HT1080 (cell line): ENCODE measurements at regions not wholly inside any gene's neighbourhood (a gene's known extent, or its start where the extent isn't known, plus 50 kb on each side); places are given as distances from the start of the nearest gene placed in this dataset.
"Not testable (repeated sequence)": the region's sequence is repeated elsewhere in the genome, so short reads cannot be mapped to it uniquely, and the experiment has no call there.

Experiments
- DNase-seq: peaks from one replicate; pipeline ENCODE4 v3.0.0-alpha.2; 2015; ENCODE audit warnings: low read depth

DNA sequence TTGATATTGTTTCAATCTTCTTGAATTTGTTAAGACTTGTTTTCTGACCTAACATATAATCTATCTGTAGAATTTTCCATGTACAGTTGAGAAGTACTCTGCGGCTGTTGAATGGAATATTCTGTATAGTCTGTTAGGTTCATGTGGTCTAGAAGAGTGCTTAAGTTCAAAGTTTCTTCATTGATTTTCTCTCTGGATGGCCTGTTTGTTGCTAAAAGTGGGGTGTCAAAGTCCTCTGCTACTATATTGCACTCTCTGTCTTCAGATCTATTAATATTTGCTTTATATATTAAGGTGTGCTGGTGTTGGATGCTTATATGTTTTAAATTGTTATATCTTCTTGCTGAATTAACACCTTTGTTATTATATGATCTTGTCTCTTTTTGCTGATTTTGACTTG, 290.9 kb upstream of the STXBP6 start:
- no peak for DNase-seq

DNA sequence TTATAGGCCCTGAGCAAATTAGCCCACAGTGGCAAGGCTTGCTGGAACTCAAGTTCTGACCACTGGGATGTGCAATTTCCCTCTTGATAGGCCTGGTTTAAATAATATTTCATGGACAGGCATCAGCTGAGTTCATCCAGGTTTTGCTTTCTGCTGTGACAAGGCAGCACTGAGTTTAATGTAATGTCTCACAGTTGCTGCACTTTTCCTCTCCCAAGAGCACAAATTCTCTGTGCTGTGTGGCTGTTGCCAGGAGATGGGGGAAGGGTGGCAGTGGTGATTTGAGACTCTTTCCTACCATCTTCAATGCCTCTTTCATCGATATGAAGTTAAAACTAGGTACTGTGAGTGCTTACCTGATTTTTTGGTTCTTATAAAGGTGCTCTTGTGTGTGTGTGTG, 272.8 kb upstream of the STXBP6 start:
- DNase-seq = no peak

DNA sequence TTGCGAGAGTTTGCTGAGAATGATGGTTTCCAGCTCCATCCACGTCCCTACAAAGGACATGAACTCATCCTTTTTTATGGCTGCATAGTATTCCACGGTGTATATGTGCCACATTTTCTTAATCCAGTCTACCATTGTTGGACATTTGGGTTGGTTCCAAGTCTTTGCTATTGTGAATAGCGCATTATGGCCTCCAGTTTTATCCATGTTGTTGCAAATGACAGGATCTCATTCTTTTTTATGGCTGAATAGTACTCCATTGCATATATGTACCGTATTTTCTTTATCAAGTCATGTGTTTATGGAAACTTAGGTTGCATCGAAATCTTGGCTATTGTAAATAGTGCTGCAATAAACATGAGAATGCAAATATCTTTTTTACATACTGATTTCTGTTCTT, 266.1 kb upstream of the STXBP6 start:
- DNase-seq = not testable (repeated sequence)

DNA sequence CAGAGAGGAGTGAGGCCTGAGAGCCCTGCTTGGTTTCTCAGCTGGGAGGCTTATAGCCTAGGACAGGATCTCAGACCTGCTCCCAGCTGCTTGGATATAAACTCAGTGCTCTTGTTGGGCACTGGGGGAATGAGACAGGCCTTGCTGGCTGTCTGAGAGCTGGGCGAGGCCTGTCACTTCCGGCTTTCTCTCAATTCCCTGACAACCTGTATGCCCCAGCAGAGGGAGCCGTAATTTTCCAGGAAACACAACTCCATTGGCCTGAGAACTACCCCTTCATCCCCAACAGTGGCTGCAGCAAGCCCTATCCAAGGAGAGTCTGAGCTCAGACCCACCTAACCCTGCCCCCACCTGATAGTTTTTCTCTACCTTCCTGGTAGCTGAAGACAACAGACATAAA, 258.3 kb upstream of the STXBP6 start:
- DNase-seq = peak; percentile 56

DNA sequence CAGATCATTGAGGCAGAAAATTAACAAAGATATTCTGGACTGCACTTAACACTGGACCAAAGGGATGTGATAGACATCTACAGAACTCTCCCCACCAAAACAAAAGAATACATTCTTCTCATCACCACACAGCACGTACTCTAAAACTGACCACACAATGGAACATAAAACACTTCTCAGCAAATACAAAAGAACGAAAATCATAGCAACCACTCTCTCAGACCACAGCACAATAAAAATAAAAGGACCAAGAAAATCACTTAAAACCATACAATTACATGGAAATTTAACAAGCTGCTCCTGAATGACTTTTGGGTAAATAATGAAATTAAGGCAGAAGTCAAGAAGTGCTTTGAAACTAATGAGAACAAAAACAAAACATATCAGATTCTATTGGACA, 254.0 kb upstream of the STXBP6 start:
- no peak for DNase-seq

DNA sequence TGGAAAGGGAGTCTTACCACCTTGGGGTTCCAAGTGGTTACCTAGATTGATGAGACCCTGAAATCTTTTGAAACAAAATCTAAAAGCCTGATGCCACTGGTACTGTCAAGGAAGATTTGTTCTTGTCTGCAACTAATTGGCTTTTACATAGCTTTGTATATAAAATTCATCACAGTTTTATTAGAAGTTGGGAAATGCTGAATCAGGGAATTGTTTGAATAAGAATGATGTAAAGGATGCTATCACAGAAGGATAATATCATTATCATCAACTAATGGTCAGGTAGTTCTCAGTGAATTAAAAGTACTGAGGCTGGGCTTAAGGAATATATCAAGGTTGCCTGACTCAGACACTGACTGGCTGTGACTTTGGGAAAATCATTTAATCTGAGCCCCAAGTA, 248.3 kb upstream of the STXBP6 start:
- DNase-seq = no peak

DNA sequence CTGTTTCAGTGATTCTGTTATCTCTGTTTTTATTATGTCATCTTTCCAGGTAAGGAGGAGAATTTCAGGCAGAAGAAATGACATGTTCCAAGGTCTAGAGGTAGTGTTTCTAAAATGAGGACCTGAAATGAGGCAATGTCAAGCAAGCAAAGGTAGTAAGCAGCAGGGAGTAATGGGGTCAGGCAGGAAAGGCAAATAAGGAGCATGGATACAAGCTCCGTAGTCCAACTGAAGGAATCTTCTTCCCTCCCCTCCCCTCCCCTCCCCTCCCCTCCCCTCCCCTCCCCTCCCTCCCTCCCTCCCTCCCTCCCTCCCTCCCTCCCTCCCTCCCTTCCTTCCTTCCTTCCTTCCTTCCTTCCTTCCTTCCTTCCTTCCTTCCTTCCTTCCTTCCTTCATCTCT, 240.2 kb upstream of the STXBP6 start:
- DNase-seq = not testable (repeated sequence)

DNA sequence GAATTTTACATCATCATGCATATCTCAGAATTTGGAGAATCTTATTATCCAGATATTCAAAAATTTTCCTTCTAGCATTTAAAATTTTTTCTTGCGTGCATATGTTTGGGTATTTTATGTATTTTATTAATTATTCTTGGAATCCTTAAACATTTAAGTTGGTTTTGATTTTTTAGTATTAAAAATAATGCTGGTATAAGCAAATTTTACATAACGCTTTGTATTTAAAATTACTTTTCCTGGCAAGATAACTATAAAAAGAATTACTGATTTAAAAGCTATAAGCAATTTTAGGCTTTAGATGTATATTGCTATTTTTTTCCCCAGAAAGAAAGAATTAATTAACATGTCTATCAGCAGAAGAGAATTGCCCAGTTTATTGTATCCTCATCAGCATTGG, 224.6 kb upstream of the STXBP6 start:
- no peak for DNase-seq

DNA sequence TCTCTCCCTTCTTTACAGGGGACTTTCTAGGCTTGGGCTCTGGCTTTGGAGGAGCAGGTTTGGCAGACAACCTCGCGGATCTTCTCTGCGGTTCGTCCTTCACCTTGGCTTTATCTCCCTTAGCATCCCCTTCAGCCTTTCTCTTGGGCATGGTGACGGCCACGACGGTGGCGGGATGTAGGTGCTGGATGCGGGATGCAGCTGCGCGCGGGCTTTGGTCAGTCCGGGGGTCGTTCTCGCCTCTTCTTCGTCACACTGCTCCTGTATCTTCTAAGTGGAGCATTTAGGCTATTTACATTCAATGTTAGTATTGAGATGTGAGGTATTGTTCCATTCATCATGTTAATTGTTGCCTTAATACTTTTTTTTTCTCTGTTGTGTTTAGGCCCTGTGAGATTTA, 217.2 kb upstream of the STXBP6 start:
- DNase-seq = no peak

DNA sequence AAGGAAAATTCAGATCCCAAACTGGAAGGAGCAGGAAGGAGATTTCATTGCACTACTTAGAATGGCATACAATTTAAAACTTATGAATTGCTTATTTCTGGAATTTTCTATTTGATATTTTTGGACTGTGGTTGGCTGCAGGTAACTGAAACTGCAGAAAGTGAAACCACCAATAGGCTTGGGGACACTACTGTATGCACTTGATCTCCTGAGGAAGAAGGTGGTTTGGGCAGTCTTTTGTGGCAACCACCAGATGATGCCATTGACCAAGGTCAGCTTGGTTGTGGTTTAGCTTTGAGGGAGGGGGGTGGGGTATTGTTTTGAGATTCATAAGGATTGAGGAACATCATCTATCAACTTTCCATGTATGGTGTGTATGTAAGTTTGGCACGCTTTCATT, 209.5 kb upstream of the STXBP6 start:
- DNase-seq = no peak

DNA sequence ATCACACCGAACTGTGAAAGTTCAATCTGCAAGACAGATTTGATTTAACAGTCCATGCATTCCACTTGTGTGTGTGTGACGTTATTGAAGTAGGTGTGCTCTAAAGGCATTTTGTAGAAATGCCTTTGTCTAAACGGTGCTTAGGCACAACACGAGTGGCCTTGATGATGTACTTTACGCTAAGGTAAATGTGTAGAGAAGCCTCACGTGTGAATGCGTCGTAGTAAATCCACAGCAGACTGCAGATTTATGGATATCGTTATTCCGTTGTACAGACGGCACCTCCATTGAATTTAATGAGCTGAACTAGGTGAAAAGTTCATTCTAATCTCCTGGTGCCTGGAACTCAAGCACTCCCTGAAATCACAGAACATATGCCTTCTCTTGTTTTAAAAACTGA, 202.8 kb upstream of the STXBP6 start:
- DNase-seq = no peak

- no peak for DNase-seq
These were observed 200.6 kb upstream of the STXBP6 start for GRCh38 chr14:25250516-25250915.

DNA sequence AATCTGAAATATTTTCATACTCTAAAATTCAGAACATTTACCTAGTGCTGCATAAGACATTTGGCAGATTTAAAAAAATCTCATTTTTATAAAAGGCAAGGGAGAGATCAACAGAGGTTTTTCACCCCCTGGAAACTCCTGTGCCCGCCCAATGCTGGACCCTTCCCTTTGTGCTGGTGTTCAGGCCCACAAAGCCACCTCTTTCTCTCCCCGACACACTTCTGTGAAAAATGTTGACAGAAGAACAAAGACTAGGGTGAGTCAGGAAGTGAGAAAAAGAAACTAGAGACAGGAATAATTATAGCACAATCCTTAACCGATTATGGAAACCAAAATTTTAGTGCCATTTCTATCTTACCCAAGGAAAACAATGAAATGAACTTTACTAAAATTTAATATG, 197.7 kb upstream of the STXBP6 start:
- no peak for DNase-seq

- no peak for DNase-seq
These were observed 196.8 kb upstream of the STXBP6 start for GRCh38 chr14:25246751-25247150.

GRCh38 chr14:25239170-25239569, 189.2 kb upstream of the STXBP6 start:
- DNase-seq = no peak

GRCh38 chr14:25237845-25238244, 187.9 kb upstream of the STXBP6 start:
- peak; percentile 21 for DNase-seq

- no peak for DNase-seq
These were observed 183.7 kb upstream of the STXBP6 start for GRCh38 chr14:25233613-25234012.

DNA sequence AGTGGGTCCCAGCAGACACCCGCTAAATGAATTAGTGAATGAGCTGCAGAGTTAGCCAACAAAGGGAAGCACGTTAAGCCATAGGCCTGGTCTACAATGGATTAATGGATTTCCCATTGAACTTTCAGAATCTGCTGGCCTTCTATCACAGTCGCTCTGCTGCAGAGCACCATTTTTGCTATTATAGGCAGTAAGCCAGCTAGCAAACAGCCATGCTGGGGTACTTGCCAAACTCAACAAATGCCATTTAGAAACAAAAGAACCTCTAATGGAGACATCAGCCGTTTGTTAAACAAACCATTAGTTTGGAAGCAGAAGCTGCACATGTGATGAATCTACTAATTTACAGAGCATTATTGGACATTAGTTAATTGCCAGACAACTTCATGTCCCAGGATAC, 181.1 kb upstream of the STXBP6 start:
- DNase-seq = no peak

- no peak for DNase-seq
These were observed 176.3 kb upstream of the STXBP6 start for GRCh38 chr14:25226214-25226613.

DNA sequence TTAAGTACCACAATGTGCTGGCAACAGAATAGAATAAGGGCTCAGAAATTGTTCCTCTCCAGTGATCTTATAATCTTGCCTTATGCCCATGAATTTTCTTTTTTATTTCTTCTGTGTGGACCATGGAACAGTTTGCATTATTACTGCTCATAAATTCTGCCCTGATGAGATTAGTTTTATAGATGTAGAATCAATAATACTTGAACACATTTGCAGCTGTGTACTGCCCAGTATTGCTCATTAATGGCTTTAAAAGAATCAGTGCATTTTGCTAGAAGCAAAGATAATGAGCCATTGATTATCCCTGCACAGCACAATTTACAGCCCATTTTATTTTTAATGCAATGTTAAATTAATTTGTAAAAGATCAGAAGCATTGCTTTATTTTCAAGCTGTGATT, 172.3 kb upstream of the STXBP6 start:
- no peak for DNase-seq

GRCh38 chr14:25220514-25220913, 170.6 kb upstream of the STXBP6 start:
- DNase-seq = no peak

DNA sequence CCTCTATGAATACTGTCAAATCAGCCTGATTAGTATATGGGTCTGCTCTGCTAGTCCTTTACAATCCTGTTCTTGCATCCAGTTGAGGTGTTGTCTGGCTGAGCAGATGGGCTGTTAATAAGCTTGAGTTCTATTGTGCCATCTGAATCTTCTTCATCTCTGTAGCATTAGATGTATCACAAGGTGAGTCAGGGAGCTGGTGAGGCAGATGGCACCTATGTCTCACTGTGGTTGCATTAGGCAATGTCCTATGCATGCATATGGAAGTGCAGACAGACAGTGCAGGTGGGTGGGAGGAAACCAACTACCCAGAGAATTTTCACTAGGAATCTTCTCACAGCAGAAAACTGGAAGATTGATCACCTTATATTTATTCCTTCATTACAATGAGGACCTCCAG, 165.7 kb upstream of the STXBP6 start:
- DNase-seq = no peak

- no peak for DNase-seq
These were observed 147.9 kb upstream of the STXBP6 start for GRCh38 chr14:25197885-25198284.

GRCh38 chr14:25180221-25180620, 130.3 kb upstream of the STXBP6 start:
- no peak for DNase-seq

- peak; percentile 85 for DNase-seq
These were observed 128.3 kb upstream of the STXBP6 start for GRCh38 chr14:25178255-25178654.
